ENCODE measurements at regions not wholly inside any gene's neighbourhood (a gene's known extent, or its start where the extent isn't known, plus 50 kb on each side); places are given as distances from the start of the nearest gene placed in this dataset.

DNA sequence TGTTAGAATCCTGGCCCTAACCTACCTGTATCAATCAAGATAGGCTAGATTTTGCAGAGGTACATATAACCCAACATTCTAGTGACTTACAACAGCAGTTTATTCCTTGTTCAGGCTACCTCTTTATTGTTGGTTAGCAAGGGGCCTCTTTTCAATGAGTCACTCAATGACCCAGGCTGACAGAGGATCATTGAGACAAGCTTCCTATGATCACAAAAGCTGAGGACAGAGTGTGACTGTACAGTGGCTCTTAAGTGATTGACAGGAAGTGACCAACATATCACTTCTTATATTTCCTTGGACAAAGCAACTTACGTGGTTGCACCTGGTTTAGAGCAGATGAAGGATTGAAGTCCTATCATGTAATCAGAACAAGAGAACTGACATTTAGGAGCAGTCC lies 740.9 kb downstream of the FRK start:
- Mint-ChIP-seq H3K27me3 (no peaks in the 10 kb centered on the region), H3K4me3 (no peak overlapping the region), H3K27ac (ENCODE audit: low read depth) (no peak overlapping the region), H3K4me1 (no peaks in the 10 kb centered on the region), H3K36me3 (ENCODE audit: insufficient read depth) (no peaks in the 10 kb centered on the region), H3K9me3 (peaks cover 6% of the 10 kb centered on the region)
- no peak for DNase-seq (ENCODE audit: low spot score in 2 of 2)
- no peak for ATAC-seq (replicated peaks; ENCODE audit: extremely low read depth, poor library complexity, severe bottlenecking)

DNA sequence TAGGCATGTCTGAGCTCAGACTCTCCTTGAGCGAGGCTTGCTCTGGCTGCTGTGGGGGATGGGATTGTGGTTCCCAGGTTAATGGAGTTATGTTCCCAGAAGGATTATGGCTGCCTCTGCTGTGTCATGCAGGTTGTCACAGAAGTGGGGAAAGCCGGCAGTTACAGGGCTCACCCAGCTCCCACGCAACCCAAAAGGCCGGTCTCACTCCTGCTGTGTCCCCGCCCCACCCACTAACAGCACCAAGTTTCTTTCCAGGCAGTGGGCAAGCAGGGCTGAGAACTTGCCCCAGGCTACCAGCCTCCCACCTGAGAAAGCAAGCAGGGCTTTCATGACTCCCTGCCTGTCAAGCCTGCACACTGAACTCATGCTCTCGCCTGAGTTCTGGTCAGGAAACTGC lies 750.5 kb downstream of the FRK start:
- Mint-ChIP-seq H3K27me3 (no peaks in the 10 kb centered on the region), H3K9me3 (peaks cover 43% of the 10 kb centered on the region), H3K4me1 (no peaks in the 10 kb centered on the region), H3K4me3 (no peak overlapping the region), H3K27ac (ENCODE audit: low read depth) (no peak overlapping the region), H3K36me3 (ENCODE audit: insufficient read depth) (no peaks in the 10 kb centered on the region)
- DNase-seq (ENCODE audit: low spot score in 2 of 2) (no peak), ATAC-seq (replicated peaks; ENCODE audit: extremely low read depth, poor library complexity, severe bottlenecking) (no peak)

DNA sequence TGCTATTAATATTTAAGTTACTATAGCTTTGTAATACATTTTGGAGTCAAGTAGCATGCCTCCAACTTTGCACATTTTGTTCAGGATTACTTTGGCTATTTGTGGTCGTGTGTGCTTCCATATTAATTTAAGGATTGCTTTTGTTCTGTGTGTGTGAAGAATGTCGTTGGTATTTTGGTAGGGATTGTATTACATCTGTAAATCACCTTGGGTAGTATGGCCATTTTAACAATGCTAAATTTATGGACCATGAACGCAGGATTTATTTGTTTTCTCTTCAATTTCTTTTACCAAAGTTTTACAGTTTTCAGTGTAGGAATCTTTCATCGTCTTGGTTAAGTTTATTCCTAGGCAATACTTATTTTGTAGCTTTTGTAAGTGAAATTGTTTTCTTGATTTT lies 758.0 kb downstream of the FRK start:
- Mint-ChIP-seq H3K9me3 (peaks cover 25% of the 10 kb centered on the region), H3K27me3 (no peaks in the 10 kb centered on the region), H3K36me3 (ENCODE audit: insufficient read depth) (no peaks in the 10 kb centered on the region), H3K4me1 (no peaks in the 10 kb centered on the region), H3K4me3 (no peak overlapping the region), H3K27ac (ENCODE audit: low read depth) (no peak overlapping the region)
- ATAC-seq (replicated peaks; ENCODE audit: extremely low read depth, poor library complexity, severe bottlenecking) (no peak), DNase-seq (ENCODE audit: low spot score in 2 of 2) (no peak)

DNA sequence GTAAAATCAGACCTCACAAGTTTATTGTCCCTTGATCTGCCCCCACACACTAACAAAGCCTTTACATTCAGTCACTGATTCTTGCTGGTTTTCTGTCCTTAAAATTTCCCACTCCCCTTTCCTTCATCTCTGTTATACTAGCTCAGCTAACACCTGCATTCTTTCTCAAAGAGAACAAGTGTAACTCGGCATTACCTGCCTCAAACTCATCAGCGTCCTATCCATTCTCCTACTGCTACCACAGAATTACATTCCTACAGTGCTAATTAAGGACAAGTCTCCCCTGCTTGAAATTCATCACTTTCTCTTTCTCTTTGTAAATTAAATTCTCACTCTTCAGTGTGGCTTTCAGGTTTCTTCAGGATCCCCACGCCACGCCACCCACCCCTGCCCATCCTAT lies 773.2 kb downstream of the FRK start:
- no peak overlapping the region for H3K27ac Mint-ChIP-seq (ENCODE audit: low read depth)
- peaks cover 23% of the 10 kb centered on the region for H3K9me3 Mint-ChIP-seq
- DNase-seq (ENCODE audit: low spot score in 2 of 2) (no peak), ATAC-seq (replicated peaks; ENCODE audit: extremely low read depth, poor library complexity, severe bottlenecking) (no peak)
- H3K4me3 Mint-ChIP-seq, result no peak overlapping the region
- H3K4me1 Mint-ChIP-seq, result no peaks in the 10 kb centered on the region
- H3K27me3 Mint-ChIP-seq, result no peaks in the 10 kb centered on the region
- H3K36me3 Mint-ChIP-seq (ENCODE audit: insufficient read depth), result no peaks in the 10 kb centered on the region

DNA sequence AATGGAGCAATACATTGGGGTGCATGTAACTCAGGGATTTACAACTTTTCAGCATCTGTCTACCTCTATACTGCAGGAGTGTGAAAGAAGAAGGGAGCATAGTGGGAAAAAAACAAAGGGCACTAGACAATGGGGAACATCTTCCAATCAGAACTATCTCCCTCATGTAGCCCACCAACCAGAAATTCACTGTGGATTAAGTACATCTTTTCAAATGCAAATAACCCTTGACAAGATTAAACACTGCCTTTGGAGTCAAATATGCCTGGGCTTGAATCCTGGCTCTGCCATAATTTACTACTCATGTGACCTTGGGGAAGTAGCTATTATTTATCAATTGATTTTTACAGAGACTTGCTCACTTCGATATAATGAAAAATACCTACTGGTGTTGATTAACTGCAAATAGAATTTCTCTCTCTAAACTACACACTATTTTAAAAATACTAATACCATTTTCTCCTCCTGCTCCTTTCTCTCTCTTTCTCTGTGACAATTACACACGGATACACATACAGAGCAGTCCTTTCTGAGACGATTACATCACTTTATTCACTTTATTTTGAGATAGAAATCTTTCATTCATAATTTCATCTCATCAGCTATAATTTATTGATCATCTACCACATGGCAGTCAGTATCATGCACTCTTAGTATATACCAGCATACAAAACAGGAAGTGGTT lies 783.7 kb downstream of the FRK start:
- Mint-ChIP-seq H3K4me1 (no peaks in the 10 kb centered on the region), H3K27me3 (no peaks in the 10 kb centered on the region), H3K27ac (ENCODE audit: low read depth) (no peak overlapping the region), H3K9me3 (peaks cover 6% of the 10 kb centered on the region), H3K36me3 (ENCODE audit: insufficient read depth) (no peaks in the 10 kb centered on the region), H3K4me3 (no peak overlapping the region)
- DNase-seq (ENCODE audit: low spot score in 2 of 2), result no peak
- no peak for ATAC-seq (replicated peaks; ENCODE audit: extremely low read depth, poor library complexity, severe bottlenecking)

DNA sequence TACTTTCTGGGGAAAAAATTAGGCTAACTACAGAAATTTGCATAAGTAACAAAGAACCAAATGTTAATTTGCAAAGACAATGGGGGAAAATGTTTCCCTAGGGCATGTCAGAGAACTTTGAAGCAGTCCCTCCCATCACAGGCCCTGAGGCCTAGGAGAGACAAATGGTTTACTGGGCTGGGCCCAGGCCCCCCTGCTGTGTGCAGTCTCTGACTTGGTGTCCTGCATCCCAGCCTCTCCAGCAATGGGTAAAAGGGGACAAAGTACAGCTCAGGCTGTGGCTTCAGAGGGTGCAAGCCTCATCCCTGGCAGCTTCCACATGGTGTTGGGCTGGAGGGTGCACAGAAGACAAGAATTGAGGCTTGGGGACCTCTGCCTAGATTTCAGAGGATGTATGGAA lies 788.4 kb downstream of the FRK start:
- H3K4me1 Mint-ChIP-seq, result no peaks in the 10 kb centered on the region
- DNase-seq (ENCODE audit: low spot score in 2 of 2) (no peak), ATAC-seq (replicated peaks; ENCODE audit: extremely low read depth, poor library complexity, severe bottlenecking) (no peak)
- no peaks in the 10 kb centered on the region for H3K36me3 Mint-ChIP-seq (ENCODE audit: insufficient read depth)
- no peak overlapping the region for H3K4me3 Mint-ChIP-seq
- no peak overlapping the region for H3K27ac Mint-ChIP-seq (ENCODE audit: low read depth)
- peaks cover 13% of the 10 kb centered on the region for H3K9me3 Mint-ChIP-seq
- H3K27me3 Mint-ChIP-seq, result no peaks in the 10 kb centered on the region

DNA sequence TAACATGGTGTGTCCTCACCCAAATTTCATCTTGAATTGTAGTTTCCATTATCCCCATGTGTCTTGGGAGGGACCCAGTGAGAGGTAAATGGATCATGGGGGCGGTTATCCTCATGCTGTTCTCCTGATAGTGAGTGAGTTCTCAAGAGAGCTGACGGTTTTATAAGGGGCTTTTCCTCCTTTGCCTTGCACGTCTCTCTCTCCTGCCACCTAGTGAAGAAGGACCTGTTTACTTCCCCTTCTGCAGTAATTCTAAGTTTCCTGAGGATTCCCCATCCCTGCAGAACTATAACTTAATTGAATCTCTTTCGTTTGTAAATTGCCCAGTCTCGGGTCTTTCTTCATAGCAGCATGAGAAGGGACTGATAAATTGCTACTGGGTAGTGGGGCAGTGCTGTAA lies 789.3 kb downstream of the FRK start:
- H3K4me1 Mint-ChIP-seq, result no peaks in the 10 kb centered on the region
- H3K4me3 Mint-ChIP-seq, result no peak overlapping the region
- DNase-seq (ENCODE audit: low spot score in 2 of 2) (no peak), ATAC-seq (replicated peaks; ENCODE audit: extremely low read depth, poor library complexity, severe bottlenecking) (no peak)
- H3K27me3 Mint-ChIP-seq, result no peaks in the 10 kb centered on the region
- H3K36me3 Mint-ChIP-seq (ENCODE audit: insufficient read depth), result no peaks in the 10 kb centered on the region
- no peak overlapping the region for H3K27ac Mint-ChIP-seq (ENCODE audit: low read depth)
- H3K9me3 Mint-ChIP-seq, result peaks cover 13% of the 10 kb centered on the region

DNA sequence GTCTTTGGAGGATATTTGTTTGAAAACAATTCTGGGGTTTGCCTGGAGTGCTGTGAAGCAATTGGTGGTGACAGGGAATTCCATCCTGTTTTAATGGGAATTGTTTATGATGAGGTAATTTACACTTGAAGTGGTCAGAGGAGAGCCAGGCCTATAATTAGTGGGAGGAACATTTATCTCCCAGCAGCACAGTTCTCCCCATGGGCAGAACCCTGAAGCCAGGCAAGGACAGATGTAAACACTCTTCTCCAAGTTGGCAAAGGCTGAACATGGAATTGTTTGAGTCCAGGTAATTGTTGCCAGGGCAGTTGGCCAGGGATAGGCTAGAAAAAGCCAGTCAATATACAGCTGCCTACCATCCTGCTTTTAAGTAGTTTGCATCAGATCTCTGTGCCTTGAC lies 789.7 kb downstream of the FRK start:
- Mint-ChIP-seq H3K27ac (ENCODE audit: low read depth) (no peak overlapping the region), H3K9me3 (peaks cover 16% of the 10 kb centered on the region), H3K27me3 (no peaks in the 10 kb centered on the region), H3K4me1 (no peaks in the 10 kb centered on the region), H3K4me3 (no peak overlapping the region), H3K36me3 (ENCODE audit: insufficient read depth) (no peaks in the 10 kb centered on the region)
- ATAC-seq (replicated peaks; ENCODE audit: extremely low read depth, poor library complexity, severe bottlenecking) (no peak), DNase-seq (ENCODE audit: low spot score in 2 of 2) (no peak)

DNA sequence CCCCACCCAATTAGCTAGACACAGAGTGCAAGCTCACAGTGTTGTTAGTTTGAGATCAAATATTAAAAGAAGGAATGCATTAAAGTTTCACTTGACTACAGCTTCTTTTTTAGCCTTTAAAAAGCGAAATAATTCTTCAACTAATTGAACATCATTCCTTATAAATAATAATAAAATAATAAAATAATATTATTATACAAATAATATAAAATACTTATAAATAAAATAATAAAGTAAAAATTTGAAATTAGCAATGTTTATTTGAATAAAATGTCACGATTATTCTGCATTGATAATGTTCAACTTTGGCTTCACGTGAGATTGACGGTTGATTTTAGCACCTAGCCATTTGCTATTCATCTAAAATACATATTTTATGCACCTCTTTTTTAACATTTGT lies 819.3 kb downstream of the FRK start:
- Mint-ChIP-seq H3K27me3 (no peaks in the 10 kb centered on the region), H3K36me3 (ENCODE audit: insufficient read depth) (no peaks in the 10 kb centered on the region), H3K4me1 (no peaks in the 10 kb centered on the region), H3K9me3 (peaks cover under 1% of the 10 kb centered on the region), H3K4me3 (no peak overlapping the region), H3K27ac (ENCODE audit: low read depth) (no peak overlapping the region)
- ATAC-seq (replicated peaks; ENCODE audit: extremely low read depth, poor library complexity, severe bottlenecking) (no peak), DNase-seq (ENCODE audit: low spot score in 2 of 2) (no peak)

DNA sequence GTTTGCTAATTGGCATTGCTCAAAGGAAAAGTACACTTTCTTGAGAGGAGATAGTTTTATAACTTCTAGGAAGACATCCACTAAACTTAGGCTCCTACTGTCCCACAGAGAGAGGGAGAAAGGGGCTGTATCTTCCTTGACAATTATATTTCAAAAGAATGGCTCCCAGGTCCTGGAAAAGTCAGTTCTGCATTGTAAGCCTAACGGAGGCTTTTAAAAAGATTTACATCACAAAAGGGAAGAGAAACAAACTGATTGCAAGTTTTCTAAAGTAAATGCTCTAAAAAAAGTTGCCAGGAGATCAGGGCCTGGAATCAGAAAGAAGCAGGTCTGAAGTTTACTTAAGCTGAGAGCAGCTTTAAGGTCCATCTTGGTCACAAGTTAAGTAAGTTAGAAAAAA lies 839.5 kb downstream of the FRK start:
- Mint-ChIP-seq H3K27ac (ENCODE audit: low read depth) (no peak overlapping the region), H3K9me3 (peaks cover 31% of the 10 kb centered on the region), H3K36me3 (ENCODE audit: insufficient read depth) (no peaks in the 10 kb centered on the region), H3K27me3 (no peaks in the 10 kb centered on the region), H3K4me1 (no peaks in the 10 kb centered on the region), H3K4me3 (no peak overlapping the region)
- DNase-seq (ENCODE audit: low spot score in 2 of 2), result no peak
- no peak for ATAC-seq (replicated peaks; ENCODE audit: extremely low read depth, poor library complexity, severe bottlenecking)

DNA sequence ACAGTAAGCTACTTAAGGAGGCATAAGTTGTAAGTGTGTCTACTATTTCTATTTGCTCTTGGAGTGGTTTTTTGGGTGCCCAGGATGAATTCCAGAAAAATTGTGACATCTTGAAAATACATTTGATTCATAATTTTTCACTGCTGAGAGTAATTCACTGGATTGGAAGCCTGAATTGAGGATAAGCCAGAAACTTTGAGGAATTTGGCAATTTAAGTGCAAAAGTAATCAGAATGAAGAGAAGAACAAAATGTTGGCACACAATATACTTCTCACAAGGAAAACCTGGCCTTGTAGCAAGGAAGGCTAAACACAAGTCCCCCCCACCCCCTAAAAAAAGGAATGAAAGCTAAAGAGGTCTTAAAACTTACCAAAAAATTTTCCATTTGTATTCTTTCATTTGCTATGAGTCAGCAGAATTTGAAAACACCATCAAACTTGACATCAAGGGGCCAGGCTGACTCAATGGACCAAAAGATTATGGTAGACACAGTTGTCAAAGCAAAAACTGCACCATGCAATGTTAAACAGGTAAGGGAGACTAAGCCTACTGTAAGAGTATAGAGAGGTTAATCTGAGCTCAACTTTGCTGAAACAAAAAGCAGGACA lies 840.0 kb downstream of the FRK start:
- Mint-ChIP-seq H3K9me3 (peaks cover 31% of the 10 kb centered on the region), H3K36me3 (ENCODE audit: insufficient read depth) (no peaks in the 10 kb centered on the region), H3K4me1 (no peaks in the 10 kb centered on the region), H3K27me3 (no peaks in the 10 kb centered on the region), H3K27ac (ENCODE audit: low read depth) (no peak overlapping the region), H3K4me3 (no peak overlapping the region)
- no peak for DNase-seq (ENCODE audit: low spot score in 2 of 2)
- no peak for ATAC-seq (replicated peaks; ENCODE audit: extremely low read depth, poor library complexity, severe bottlenecking)

DNA sequence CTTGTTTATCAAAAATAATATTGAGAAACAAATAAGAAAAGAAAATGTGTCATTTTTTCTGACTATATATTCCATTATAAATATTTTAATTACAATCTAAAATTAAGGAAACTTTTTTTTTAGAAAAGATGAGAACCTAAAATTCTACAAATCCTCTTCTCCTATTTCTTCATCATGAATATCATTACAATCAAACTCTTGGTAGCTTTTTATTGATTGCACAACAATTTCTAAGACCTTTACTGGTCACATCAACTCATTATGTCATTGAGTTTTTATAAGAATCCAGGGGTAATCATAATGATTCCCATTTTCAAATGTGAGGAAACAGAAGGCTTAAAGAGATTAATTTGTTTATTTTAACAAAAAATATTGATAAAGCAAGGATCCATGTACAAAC lies 841.0 kb downstream of the FRK start:
- no peaks in the 10 kb centered on the region for H3K36me3 Mint-ChIP-seq (ENCODE audit: insufficient read depth)
- H3K9me3 Mint-ChIP-seq, result peaks cover 25% of the 10 kb centered on the region
- DNase-seq (ENCODE audit: low spot score in 2 of 2) (no peak), ATAC-seq (replicated peaks; ENCODE audit: extremely low read depth, poor library complexity, severe bottlenecking) (no peak)
- no peak overlapping the region for H3K4me3 Mint-ChIP-seq
- H3K27ac Mint-ChIP-seq (ENCODE audit: low read depth), result no peak overlapping the region
- no peaks in the 10 kb centered on the region for H3K4me1 Mint-ChIP-seq
- no peaks in the 10 kb centered on the region for H3K27me3 Mint-ChIP-seq

DNA sequence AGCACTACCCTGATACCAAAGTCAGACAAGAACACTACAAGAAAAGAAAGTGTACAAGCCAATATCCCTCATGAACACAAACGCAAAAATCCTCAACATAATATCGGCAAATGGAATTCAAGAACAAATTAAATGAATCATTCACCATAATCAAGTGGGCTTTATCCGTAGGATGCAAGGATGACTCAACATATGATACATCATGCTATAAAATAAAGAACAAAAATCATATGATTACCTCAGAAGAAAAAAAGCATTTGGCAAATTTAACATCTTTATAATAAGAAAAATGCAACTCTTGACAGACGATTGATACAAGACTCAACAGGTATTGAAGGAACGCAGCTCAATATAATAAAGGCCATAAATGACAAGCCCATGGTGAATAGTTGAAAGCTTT lies 843.9 kb downstream of the FRK start:
- ATAC-seq (replicated peaks; ENCODE audit: extremely low read depth, poor library complexity, severe bottlenecking) (no peak), DNase-seq (ENCODE audit: low spot score in 2 of 2) (no peak)
- Mint-ChIP-seq H3K9me3 (peaks cover 19% of the 10 kb centered on the region), H3K4me1 (no peaks in the 10 kb centered on the region), H3K4me3 (no peak overlapping the region), H3K27ac (ENCODE audit: low read depth) (no peak overlapping the region), H3K27me3 (no peaks in the 10 kb centered on the region), H3K36me3 (ENCODE audit: insufficient read depth) (no peaks in the 10 kb centered on the region)

All from central memory CD8-positive, alpha-beta T cell (primary cell).